GM23338 (cell line): ENCODE measurements at regions not wholly inside any gene's neighbourhood (a gene's known extent, or its start where the extent isn't known, plus 50 kb on each side); places are given as distances from the start of the nearest gene placed in this dataset.

ENCODE experiments used
- ATAC-seq: fragments of 200-7000 bp; cut with Tn5 transposase; 3 replicates; pipeline ENCODE4 v1.9.1; 2020
- DNase-seq: peaks from one replicate; pipeline ENCODE4 v3.0.0-alpha.2; 2015; ENCODE audit warnings: low spot score
- H2AFZ ChIP-seq: fragments of 200-600 bp; sonication (generic); 2 replicates; pipeline ENCODE4 v1.8.0; 2016; ENCODE audit warnings: antibody characterized with exemption, mild to moderate bottlenecking, moderate library complexity
- H3F3A ChIP-seq: fragments of 200-600 bp; sonication (generic); replicated peaks from 2 replicates; pipeline ENCODE4 v1.8.0; 2017; ENCODE audit warnings: antibody characterized with exemption, mixed run types, low read depth
- H3K27ac ChIP-seq: fragments of 200-600 bp; sonication (generic); 2 replicates; pipeline ENCODE4 v1.6.1; 2016; ENCODE audit warnings: low read depth
- H3K27me3 ChIP-seq: fragments of 200-600 bp; sonication (generic); 2 replicates; pipeline ENCODE4 v1.8.0; 2016; ENCODE audit warnings: mild to moderate bottlenecking, mixed run types, moderate library complexity; ENCODE audit not compliant: insufficient read depth
- H3K36me3 ChIP-seq: fragments of 200-600 bp; sonication (generic); 2 replicates; pipeline ENCODE4 v1.8.0; 2016; ENCODE audit warnings: mild to moderate bottlenecking; ENCODE audit not compliant: insufficient read depth
- H3K4me1 ChIP-seq: fragments of 200-600 bp; sonication (generic); 2 replicates; pipeline ENCODE4 v1.8.0; 2016; ENCODE audit warnings: mild to moderate bottlenecking, moderate library complexity; ENCODE audit not compliant: insufficient read depth
- H3K4me2 ChIP-seq: fragments of 200-600 bp; sonication (generic); 2 replicates; pipeline ENCODE4 v1.7.1; 2017; ENCODE audit warnings: mixed run types
- H3K4me3 ChIP-seq: fragments of 200-600 bp; sonication (generic); 2 replicates; pipeline ENCODE4 v1.6.1; 2016; ENCODE audit warnings: mixed run types
- H3K79me2 ChIP-seq: fragments of 200-600 bp; sonication (generic); replicated peaks from 2 replicates; pipeline ENCODE4 v1.8.0; 2017; ENCODE audit warnings: mild to moderate bottlenecking; ENCODE audit not compliant: insufficient read depth
- H3K9me2 ChIP-seq: fragments of 200-600 bp; sonication (generic); 2 replicates; pipeline ENCODE4 v1.8.0; 2017; ENCODE audit not compliant: insufficient read depth
- H4K20me1 ChIP-seq: fragments of 200-600 bp; sonication (generic); replicated peaks from 2 replicates; pipeline ENCODE4 v1.8.0; 2017; ENCODE audit warnings: mild to moderate bottlenecking; ENCODE audit not compliant: insufficient read depth
- H3K27ac Mint-ChIP-seq: 2 replicates; pipeline ENCODE4 v1.8.0; 2020; ENCODE audit warnings: inconsistent platforms, mild to moderate bottlenecking, moderate library complexity, mixed read lengths
- H3K27me3 Mint-ChIP-seq: 3 replicates; pipeline ENCODE4 v1.8.0; 2022; ENCODE audit warnings: low read depth, mild to moderate bottlenecking, moderate library complexity, mixed read lengths, inconsistent platforms; ENCODE audit not compliant: insufficient read depth, poor library complexity
- H3K36me3 Mint-ChIP-seq: 3 replicates; pipeline ENCODE4 v1.8.0; 2021; ENCODE audit warnings: low read depth, mild to moderate bottlenecking, inconsistent platforms, moderate library complexity, mixed read lengths
- H3K4me1 Mint-ChIP-seq: 3 replicates; pipeline ENCODE4 v1.8.0; 2020; ENCODE audit warnings: mild to moderate bottlenecking, inconsistent platforms, mixed read lengths
- H3K4me3 Mint-ChIP-seq: 3 replicates; pipeline ENCODE4 v1.8.0; 2021; ENCODE audit warnings: moderate library complexity, mild to moderate bottlenecking, inconsistent platforms, mixed read lengths
- H3K9me3 Mint-ChIP-seq: 3 replicates; pipeline ENCODE4 v1.8.0; 2020; ENCODE audit warnings: moderate library complexity, mild to moderate bottlenecking, inconsistent platforms, mixed read lengths
- CREB1 ChIP-seq: fragments of 250-450 bp; sonication (Bioruptor Pico); IDR thresholded peaks from 2 replicates; pipeline ENCODE4 v1.5.0; 2020; ENCODE audit warnings: low read depth, mild to moderate bottlenecking, moderate library complexity
- CTCF ChIP-seq, 2 experiments: fragments of 200-600 bp in 1 of 2; sonication (generic) in 1 of 2; conservative IDR thresholded peaks; 2 replicates each; pipeline versions ENCODE4 v1.5.1 to v1.6.1; 2016 to 2017; ENCODE audit warnings: antibody characterized with exemption in 2 of 2, low read depth in 2 of 2, mild to moderate bottlenecking in 2 of 2, moderate library complexity in 1 of 2
- TF ChIP-seq, protein P1 (sequence below): fragments of 250-450 bp; sonication (Bioruptor Pico); IDR thresholded peaks from 2 replicates; pipeline ENCODE4 v1.5.0; 2020; ENCODE audit warnings: mild to moderate bottlenecking, moderate library complexity

- Histone ChIP-seq H3K36me3 (no peaks in the 10 kb centered on the region), H3K4me1 (peaks cover 13% of the 10 kb centered on the region), H2AFZ (peak overlapping the region; percentile 81; the same call in 1 of the 2 replicates), H3F3A (no peaks in the 10 kb centered on the region), H3K27me3 (no peaks in the 10 kb centered on the region), H3K4me2 (no peak overlapping the region; the same call in 1 of the 2 replicates), H3K4me3 (no peak overlapping the region), H3K27ac (no peak overlapping the region), H3K9me2 (no peaks in the 10 kb centered on the region), H4K20me1 (no peaks in the 10 kb centered on the region), H3K79me2 (no peaks in the 10 kb centered on the region)
- peak; percentile 49 for DNase-seq
- Mint-ChIP-seq H3K27ac (no peak overlapping the region), H3K36me3 (no peaks in the 10 kb centered on the region), H3K4me3 (no peak overlapping the region), H3K9me3 (no peaks in the 10 kb centered on the region), H3K4me1 (peaks cover 11% of the 10 kb centered on the region), H3K27me3 (peaks cover 4% of the 10 kb centered on the region)
- peak; percentile 85 for ATAC-seq
- TF ChIP-seq CTCF (conservative IDR thresholded peaks at IDR 0.05; ENCODE audit: low read depth in 2 of 2) (peak in 1 of 2 experiments; percentile 50; a peak in 2 of 4 replicates), CREB1 (CRISPR knock-in tag) (no peak)
- TF ChIP-seq, protein P1, sequence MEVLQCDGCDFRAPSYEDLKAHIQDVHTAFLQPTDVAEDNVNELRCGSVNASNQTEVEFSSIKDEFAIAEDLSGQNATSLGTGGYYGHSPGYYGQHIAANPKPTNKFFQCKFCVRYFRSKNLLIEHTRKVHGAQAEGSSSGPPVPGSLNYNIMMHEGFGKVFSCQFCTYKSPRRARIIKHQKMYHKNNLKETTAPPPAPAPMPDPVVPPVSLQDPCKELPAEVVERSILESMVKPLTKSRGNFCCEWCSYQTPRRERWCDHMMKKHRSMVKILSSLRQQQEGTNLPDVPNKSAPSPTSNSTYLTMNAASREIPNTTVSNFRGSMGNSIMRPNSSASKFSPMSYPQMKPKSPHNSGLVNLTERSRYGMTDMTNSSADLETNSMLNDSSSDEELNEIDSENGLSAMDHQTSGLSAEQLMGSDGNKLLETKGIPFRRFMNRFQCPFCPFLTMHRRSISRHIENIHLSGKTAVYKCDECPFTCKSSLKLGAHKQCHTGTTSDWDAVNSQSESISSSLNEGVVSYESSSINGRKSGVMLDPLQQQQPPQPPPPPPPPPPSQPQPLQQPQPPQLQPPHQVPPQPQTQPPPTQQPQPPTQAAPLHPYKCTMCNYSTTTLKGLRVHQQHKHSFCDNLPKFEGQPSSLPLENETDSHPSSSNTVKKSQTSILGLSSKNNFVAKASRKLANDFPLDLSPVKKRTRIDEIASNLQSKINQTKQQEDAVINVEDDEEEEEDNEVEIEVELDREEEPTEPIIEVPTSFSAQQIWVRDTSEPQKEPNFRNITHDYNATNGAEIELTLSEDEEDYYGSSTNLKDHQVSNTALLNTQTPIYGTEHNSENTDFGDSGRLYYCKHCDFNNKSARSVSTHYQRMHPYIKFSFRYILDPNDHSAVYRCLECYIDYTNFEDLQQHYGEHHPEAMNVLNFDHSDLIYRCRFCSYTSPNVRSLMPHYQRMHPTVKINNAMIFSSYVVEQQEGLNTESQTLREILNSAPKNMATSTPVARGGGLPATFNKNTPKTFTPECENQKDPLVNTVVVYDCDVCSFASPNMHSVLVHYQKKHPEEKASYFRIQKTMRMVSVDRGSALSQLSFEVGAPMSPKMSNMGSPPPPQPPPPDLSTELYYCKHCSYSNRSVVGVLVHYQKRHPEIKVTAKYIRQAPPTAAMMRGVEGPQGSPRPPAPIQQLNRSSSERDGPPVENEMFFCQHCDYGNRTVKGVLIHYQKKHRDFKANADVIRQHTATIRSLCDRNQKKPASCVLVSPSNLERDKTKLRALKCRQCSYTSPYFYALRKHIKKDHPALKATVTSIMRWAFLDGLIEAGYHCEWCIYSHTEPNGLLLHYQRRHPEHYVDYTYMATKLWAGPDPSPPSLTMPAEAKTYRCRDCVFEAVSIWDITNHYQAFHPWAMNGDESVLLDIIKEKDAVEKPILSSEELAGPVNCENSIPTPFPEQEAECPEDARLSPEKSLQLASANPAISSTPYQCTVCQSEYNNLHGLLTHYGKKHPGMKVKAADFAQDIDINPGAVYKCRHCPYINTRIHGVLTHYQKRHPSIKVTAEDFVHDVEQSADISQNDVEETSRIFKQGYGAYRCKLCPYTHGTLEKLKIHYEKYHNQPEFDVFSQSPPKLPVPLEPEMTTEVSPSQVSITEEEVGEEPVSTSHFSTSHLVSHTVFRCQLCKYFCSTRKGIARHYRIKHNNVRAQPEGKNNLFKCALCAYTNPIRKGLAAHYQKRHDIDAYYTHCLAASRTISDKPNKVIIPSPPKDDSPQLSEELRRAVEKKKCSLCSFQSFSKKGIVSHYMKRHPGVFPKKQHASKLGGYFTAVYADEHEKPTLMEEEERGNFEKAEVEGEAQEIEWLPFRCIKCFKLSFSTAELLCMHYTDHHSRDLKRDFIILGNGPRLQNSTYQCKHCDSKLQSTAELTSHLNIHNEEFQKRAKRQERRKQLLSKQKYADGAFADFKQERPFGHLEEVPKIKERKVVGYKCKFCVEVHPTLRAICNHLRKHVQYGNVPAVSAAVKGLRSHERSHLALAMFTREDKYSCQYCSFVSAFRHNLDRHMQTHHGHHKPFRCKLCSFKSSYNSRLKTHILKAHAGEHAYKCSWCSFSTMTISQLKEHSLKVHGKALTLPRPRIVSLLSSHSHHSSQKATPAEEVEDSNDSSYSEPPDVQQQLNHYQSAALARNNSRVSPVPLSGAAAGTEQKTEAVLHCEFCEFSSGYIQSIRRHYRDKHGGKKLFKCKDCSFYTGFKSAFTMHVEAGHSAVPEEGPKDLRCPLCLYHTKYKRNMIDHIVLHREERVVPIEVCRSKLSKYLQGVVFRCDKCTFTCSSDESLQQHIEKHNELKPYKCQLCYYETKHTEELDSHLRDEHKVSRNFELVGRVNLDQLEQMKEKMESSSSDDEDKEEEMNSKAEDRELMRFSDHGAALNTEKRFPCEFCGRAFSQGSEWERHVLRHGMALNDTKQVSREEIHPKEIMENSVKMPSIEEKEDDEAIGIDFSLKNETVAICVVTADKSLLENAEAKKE (CRISPR knock-in tag), result no peak
Observed at GRCh38 chr6:33935439-33936080, 131.8 kb upstream of the MLN start.
